Osteoblast (primary cell): ENCODE measurements at regions not wholly inside any gene's neighbourhood (a gene's known extent, or its start where the extent isn't known, plus 50 kb on each side); places are given as distances from the start of the nearest gene placed in this dataset.

ENCODE experiments used
- DNase-seq: peaks from one replicate; pipeline ENCODE4 v3.0.0; 2011; ENCODE audit warnings: low spot score, mixed read lengths; ENCODE audit not compliant: insufficient read length; ENCODE audit errors: missing footprints
- H2AFZ ChIP-seq: 2 replicates; pipeline ENCODE4 v1.6.0; 2011; ENCODE audit warnings: mild to moderate bottlenecking, low read length
- H3K27ac ChIP-seq: 2 replicates; pipeline ENCODE4 v1.5.1; 2011; ENCODE audit warnings: mild to moderate bottlenecking, low read depth, low read length, moderate library complexity
- H3K27me3 ChIP-seq: 2 replicates; pipeline ENCODE4 v1.6.0; 2012; ENCODE audit warnings: mild to moderate bottlenecking, control low read depth, inconsistent platforms, low read length, moderate library complexity; ENCODE audit not compliant: insufficient read depth
- H3K36me3 ChIP-seq: 2 replicates; pipeline ENCODE4 v1.5.1; 2011; ENCODE audit warnings: mild to moderate bottlenecking, low read length, control low read depth, moderate library complexity; ENCODE audit not compliant: insufficient read depth
- H3K4me1 ChIP-seq: 2 replicates; pipeline ENCODE4 v1.5.1; 2011; ENCODE audit warnings: mild to moderate bottlenecking, low read length, control low read depth, moderate library complexity; ENCODE audit not compliant: insufficient read depth
- H3K4me2 ChIP-seq: 2 replicates; pipeline ENCODE4 v1.6.0; 2011; ENCODE audit warnings: mild to moderate bottlenecking, low read length; ENCODE audit not compliant: insufficient read depth
- H3K4me3 ChIP-seq: fragments of 200-600 bp; sonication (generic); 3 replicates; pipeline ENCODE4 v1.5.1; 2012; ENCODE audit warnings: mild to moderate bottlenecking, low read length, inconsistent platforms; ENCODE audit not compliant: insufficient read depth
- H3K79me2 ChIP-seq: 2 replicates; pipeline ENCODE4 v1.6.0; 2012; ENCODE audit warnings: mild to moderate bottlenecking, low read length, control low read depth, inconsistent platforms; ENCODE audit not compliant: insufficient read depth
- H3K9me3 ChIP-seq: 2 replicates; pipeline ENCODE4 v1.5.1; 2011; ENCODE audit warnings: low read depth, low read length, control low read depth
- H4K20me1 ChIP-seq: 2 replicates; pipeline ENCODE4 v1.6.0; 2012; ENCODE audit warnings: mild to moderate bottlenecking, low read length, control low read depth; ENCODE audit not compliant: insufficient read depth
- TF ChIP-seq, protein P1 (sequence below): IDR thresholded peaks from 2 replicates; pipeline ENCODE4 v1.5.1; 2011; ENCODE audit warnings: mild to moderate bottlenecking, low read depth, low read length, moderate library complexity; ENCODE audit errors: extremely low read depth

DNA sequence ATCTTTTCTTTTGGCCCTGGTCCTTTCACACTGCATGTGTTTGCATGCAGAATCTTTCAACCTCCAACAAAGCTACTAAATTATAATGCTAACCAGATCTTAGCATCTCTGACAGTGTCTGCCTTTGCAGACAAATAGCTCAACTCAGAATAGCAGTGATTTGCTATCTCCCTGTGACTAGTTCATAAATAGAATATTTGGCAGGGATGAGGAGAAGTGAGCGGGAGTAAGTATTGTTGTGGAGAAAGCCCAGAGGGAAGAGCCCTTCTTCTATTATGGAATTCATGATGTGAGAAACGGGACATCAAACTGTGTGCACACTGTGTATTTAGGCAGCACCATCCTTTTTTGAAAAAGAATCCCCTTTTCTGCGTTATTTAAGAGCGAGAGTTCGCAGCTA, 288.0 kb upstream of the CHORDC1 start:
- Histone ChIP-seq H3K4me1 (no peaks in the 10 kb centered on the region), H2AFZ (no peak overlapping the region), H4K20me1 (no peaks in the 10 kb centered on the region), H3K9me3 (no peaks in the 10 kb centered on the region), H3K36me3 (no peaks in the 10 kb centered on the region), H3K4me3 (no peak overlapping the region), H3K27me3 (no peaks in the 10 kb centered on the region), H3K27ac (no peak overlapping the region), H3K4me2 (no peak overlapping the region), H3K79me2 (no peaks in the 10 kb centered on the region)
- no peak for DNase-seq
- TF ChIP-seq, protein P1, sequence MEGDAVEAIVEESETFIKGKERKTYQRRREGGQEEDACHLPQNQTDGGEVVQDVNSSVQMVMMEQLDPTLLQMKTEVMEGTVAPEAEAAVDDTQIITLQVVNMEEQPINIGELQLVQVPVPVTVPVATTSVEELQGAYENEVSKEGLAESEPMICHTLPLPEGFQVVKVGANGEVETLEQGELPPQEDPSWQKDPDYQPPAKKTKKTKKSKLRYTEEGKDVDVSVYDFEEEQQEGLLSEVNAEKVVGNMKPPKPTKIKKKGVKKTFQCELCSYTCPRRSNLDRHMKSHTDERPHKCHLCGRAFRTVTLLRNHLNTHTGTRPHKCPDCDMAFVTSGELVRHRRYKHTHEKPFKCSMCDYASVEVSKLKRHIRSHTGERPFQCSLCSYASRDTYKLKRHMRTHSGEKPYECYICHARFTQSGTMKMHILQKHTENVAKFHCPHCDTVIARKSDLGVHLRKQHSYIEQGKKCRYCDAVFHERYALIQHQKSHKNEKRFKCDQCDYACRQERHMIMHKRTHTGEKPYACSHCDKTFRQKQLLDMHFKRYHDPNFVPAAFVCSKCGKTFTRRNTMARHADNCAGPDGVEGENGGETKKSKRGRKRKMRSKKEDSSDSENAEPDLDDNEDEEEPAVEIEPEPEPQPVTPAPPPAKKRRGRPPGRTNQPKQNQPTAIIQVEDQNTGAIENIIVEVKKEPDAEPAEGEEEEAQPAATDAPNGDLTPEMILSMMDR = no peak

DNA sequence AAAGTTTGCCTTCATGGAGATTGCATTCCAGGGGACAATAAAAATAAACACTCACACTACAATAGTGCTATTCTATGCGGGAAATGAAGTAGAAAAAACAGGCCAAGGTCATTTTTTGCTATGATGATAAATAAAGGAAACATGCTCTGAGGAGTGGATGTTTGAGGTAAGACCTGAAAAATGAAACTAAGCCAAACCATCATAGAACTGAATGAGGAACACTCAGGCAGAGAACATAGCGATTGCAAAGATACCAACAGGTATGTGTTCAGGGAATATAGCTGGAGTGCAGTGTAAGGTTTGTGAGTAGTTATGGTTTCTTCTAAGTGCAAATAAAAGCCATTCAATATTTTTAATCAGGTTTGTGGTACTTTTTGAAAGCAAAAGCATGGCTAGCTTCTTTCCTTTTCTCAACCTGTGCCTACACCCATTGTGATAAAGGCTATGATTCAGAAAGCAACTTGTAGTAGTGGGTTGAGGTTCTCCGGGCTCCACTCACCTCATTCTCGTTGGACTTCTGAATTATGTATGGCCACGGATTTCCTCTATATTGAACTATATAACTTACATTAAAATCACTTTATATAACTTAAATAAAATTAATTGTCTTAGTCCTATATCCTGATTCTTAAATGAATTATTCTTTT, 278.2 kb upstream of the CHORDC1 start:
- peaks cover 3% of the 10 kb centered on the region for H3K9me3 ChIP-seq
- H3K4me2 ChIP-seq = no peak overlapping the region
- no peak overlapping the region for H3K4me3 ChIP-seq
- H3K27ac ChIP-seq = no peak overlapping the region
- TF ChIP-seq, protein P1 = no peak
- H3K36me3 ChIP-seq = no peaks in the 10 kb centered on the region
- H3K27me3 ChIP-seq = no peaks in the 10 kb centered on the region
- no peaks in the 10 kb centered on the region for H3K79me2 ChIP-seq
- no peak overlapping the region for H2AFZ ChIP-seq
- no peak for DNase-seq
- no peaks in the 10 kb centered on the region for H4K20me1 ChIP-seq
- no peaks in the 10 kb centered on the region for H3K4me1 ChIP-seq

DNA sequence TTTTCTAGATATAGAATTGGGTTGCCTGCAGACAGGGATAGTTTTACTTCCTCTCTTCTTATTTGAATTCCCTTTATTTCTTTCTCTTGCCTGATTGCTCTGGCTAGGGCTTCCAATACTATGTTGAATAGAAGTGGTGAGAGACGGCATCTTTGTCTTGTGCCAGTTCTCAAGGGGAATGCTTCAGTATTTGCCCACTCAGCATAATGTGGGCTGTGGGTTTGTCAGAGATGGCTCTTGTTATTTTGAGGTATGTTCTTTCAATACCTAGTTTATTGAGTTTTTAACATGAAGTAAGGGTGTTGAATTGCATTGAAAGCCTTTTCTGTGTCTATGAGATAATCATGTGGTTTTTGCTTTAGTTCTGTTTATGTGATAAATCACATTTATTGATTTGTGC, 273.9 kb upstream of the CHORDC1 start:
- Histone ChIP-seq H3K79me2 (no peaks in the 10 kb centered on the region), H2AFZ (no peak overlapping the region), H3K27me3 (no peaks in the 10 kb centered on the region), H4K20me1 (no peaks in the 10 kb centered on the region), H3K27ac (no peak overlapping the region), H3K9me3 (peaks cover 3% of the 10 kb centered on the region), H3K4me2 (no peak overlapping the region), H3K4me1 (no peaks in the 10 kb centered on the region), H3K4me3 (no peak overlapping the region), H3K36me3 (no peaks in the 10 kb centered on the region)
- TF ChIP-seq, protein P1 = no peak
- no peak for DNase-seq

- Histone ChIP-seq H3K36me3 (no peaks in the 10 kb centered on the region), H3K27ac (no peak overlapping the region), H3K27me3 (no peaks in the 10 kb centered on the region), H3K4me1 (no peaks in the 10 kb centered on the region), H3K4me2 (no peak overlapping the region), H3K79me2 (no peaks in the 10 kb centered on the region), H3K4me3 (no peak overlapping the region), H3K9me3 (peaks cover 3% of the 10 kb centered on the region), H4K20me1 (no peaks in the 10 kb centered on the region), H2AFZ (no peak overlapping the region)
- DNase-seq = no peak
- TF ChIP-seq, protein P1 = no peak
These were observed 270.5 kb upstream of the CHORDC1 start for GRCh38 chr11:90493379-90493778.
